HEK293 (cell line): ENCODE measurements at regions not wholly inside any gene's neighbourhood (a gene's known extent, or its start where the extent isn't known, plus 50 kb on each side); places are given as distances from the start of the nearest gene placed in this dataset.

Source experiments
- CTCF ChIP-seq: fragments of 450-650 bp; formaldehyde crosslinking; IDR thresholded peaks from 2 replicates; pipeline ENCODE4 v1.5.1; 2016; ENCODE audit warnings: missing biosample characterization, missing genetic modification characterization
- PRDM4 ChIP-seq: fragments of 450-650 bp; formaldehyde crosslinking; IDR thresholded peaks from 2 replicates; pipeline ENCODE4 v1.5.1; 2017; ENCODE audit warnings: missing biosample characterization, missing genetic modification characterization
- TSHZ1 ChIP-seq: fragments of 450-650 bp; formaldehyde crosslinking; IDR thresholded peaks from 2 replicates; pipeline ENCODE4 v1.5.1; 2016; ENCODE audit warnings: missing biosample characterization, missing genetic modification characterization, borderline replicate concordance
- ZNF146 ChIP-seq: fragments of 450-650 bp; formaldehyde crosslinking; IDR thresholded peaks from 2 replicates; pipeline ENCODE4 v1.5.1; 2016; ENCODE audit warnings: missing biosample characterization, missing genetic modification characterization
- ZNF274 ChIP-seq, 2 experiments: fragments of 200-500 bp in 1 of 2; fragments of 450-650 bp in 1 of 2; sonication (Bioruptor generic) in 1 of 2; formaldehyde crosslinking in 1 of 2; IDR thresholded peaks; 2 replicates each; pipeline versions ENCODE4 v1.5.1 to v1.6.1; 2014 to 2016; ENCODE audit warnings: borderline replicate concordance in 1 of 2, inconsistent platforms in 1 of 2, low read length in 1 of 2, missing biosample characterization in 1 of 2, missing genetic modification characterization in 1 of 2
- ZNF629 ChIP-seq: fragments of 450-650 bp; formaldehyde crosslinking; IDR thresholded peaks from 2 replicates; pipeline ENCODE4 v1.5.1; 2017; ENCODE audit warnings: missing biosample characterization, missing genetic modification characterization
- ZNF654 ChIP-seq: fragments of 450-650 bp; formaldehyde crosslinking; IDR thresholded peaks from 2 replicates; pipeline ENCODE4 v1.5.1; 2016; ENCODE audit warnings: low read depth, missing biosample characterization, missing genetic modification characterization
- ZXDB ChIP-seq: fragments of 450-650 bp; formaldehyde crosslinking; IDR thresholded peaks from 2 replicates; pipeline ENCODE4 v1.5.1; 2016; ENCODE audit warnings: missing biosample characterization, missing genetic modification characterization

- TF ChIP-seq PRDM4 (tag by site-specific recombination) (no peak), ZNF274 (IDR thresholded peaks at IDR 0.05; ENCODE audit: low read length) (no peak), ZNF274 (tag by site-specific recombination; IDR thresholded peaks at IDR 0.05; ENCODE audit: borderline replicate concordance) (no peak), ZNF629 (tag by site-specific recombination) (no peak), TSHZ1 (tag by site-specific recombination) (no peak), ZNF146 (tag by site-specific recombination) (no peak), CTCF (no peak), ZXDB (tag by site-specific recombination) (no peak), ZNF654 (tag by site-specific recombination) (no peak)
These were observed 820.3 kb upstream of the PCDH10 start for GRCh38 chr4:132328761-132329160.
